Parathyroid adenoma (tissue), 2 donors: ENCODE measurements at regions not wholly inside any gene's neighbourhood (a gene's known extent, or its start where the extent isn't known, plus 50 kb on each side); places are given as distances from the start of the nearest gene placed in this dataset.

Source experiments
- H2AFZ ChIP-seq: fragments of 300-600 bp; sonication (generic); one replicate; pipeline ENCODE4 v1.7.0; 2017; ENCODE audit warnings: antibody characterized with exemption, mild to moderate bottlenecking
- H3K27ac ChIP-seq: fragments of 300-600 bp; sonication (generic); one replicate; pipeline ENCODE4 v1.7.0; 2017
- H3K27me3 ChIP-seq: fragments of 300-600 bp; sonication (generic); one replicate; pipeline ENCODE4 v1.7.0; 2017; ENCODE audit warnings: low read length; ENCODE audit not compliant: control insufficient read depth, insufficient read depth
- H3K36me3 ChIP-seq: fragments of 300-600 bp; sonication (generic); one replicate; pipeline ENCODE4 v1.7.0; 2017; ENCODE audit warnings: low read length; ENCODE audit not compliant: control insufficient read depth, insufficient read depth
- H3K4me1 ChIP-seq: fragments of 300-600 bp; sonication (generic); one replicate; pipeline ENCODE4 v1.7.0; 2017; ENCODE audit warnings: control low read depth
- H3K4me2 ChIP-seq: fragments of 300-600 bp; sonication (generic); one replicate; pipeline ENCODE4 v1.7.0; 2017; ENCODE audit warnings: low read length
- H3K4me3 ChIP-seq: fragments of 300-600 bp; sonication (generic); one replicate; pipeline ENCODE4 v1.7.0; 2017; ENCODE audit warnings: low read depth, low read length
- H3K79me2 ChIP-seq: fragments of 300-600 bp; sonication (generic); one replicate; pipeline ENCODE4 v1.7.0; 2017; ENCODE audit warnings: control low read depth
- H3K9ac ChIP-seq: fragments of 300-600 bp; sonication (generic); one replicate; pipeline ENCODE4 v1.7.0; 2017; ENCODE audit warnings: mild to moderate bottlenecking
- H3K9me3 ChIP-seq: fragments of 300-600 bp; sonication (generic); one replicate; pipeline ENCODE4 v1.7.0; 2017; ENCODE audit warnings: low read length; ENCODE audit not compliant: control insufficient read depth
- CTCF ChIP-seq: fragments of 300-600 bp; sonication (generic); IDR thresholded peaks from one replicate; pipeline ENCODE4 v1.7.0; 2017; ENCODE audit warnings: antibody characterized with exemption, mild to moderate bottlenecking
- donor health status: primary hyperparathyroidism.

- Histone ChIP-seq H3K9ac (no peak overlapping the region), H3K4me1 (no peaks in the 10 kb centered on the region), H3K27me3 (no peaks in the 10 kb centered on the region), H2AFZ (peak overlapping the region; percentile 58), H3K4me3 (peak overlapping the region; percentile 46), H3K79me2 (no peaks in the 10 kb centered on the region), H3K9me3 (no peaks in the 10 kb centered on the region), H3K36me3 (no peaks in the 10 kb centered on the region), H3K4me2 (peak overlapping the region; percentile 76), H3K27ac (no peak overlapping the region)
- TF ChIP-seq CTCF = no peak
These were observed 649.6 kb upstream of the DIPK2B start for GRCh38 chrX:45850197-45850774.

GRCh38 chrX:45849261-45849862, 648.7 kb upstream of the DIPK2B start:
- no peaks in the 10 kb centered on the region for H3K36me3 ChIP-seq
- no peaks in the 10 kb centered on the region for H3K27me3 ChIP-seq
- H2AFZ ChIP-seq = no peak overlapping the region
- no peak for TF ChIP-seq CTCF
- H3K9me3 ChIP-seq = no peaks in the 10 kb centered on the region
- H3K27ac ChIP-seq = no peak overlapping the region
- no peak overlapping the region for H3K4me2 ChIP-seq
- peak overlapping the region; percentile 5 for H3K4me3 ChIP-seq
- no peak overlapping the region for H3K9ac ChIP-seq
- H3K4me1 ChIP-seq = no peaks in the 10 kb centered on the region
- H3K79me2 ChIP-seq = no peaks in the 10 kb centered on the region

GRCh38 chrX:45847961-45848360, 647.3 kb upstream of the DIPK2B start:
- Histone ChIP-seq H3K9me3 (no peaks in the 10 kb centered on the region), H3K27ac (no peak overlapping the region)

GRCh38 chrX:45846328-45846727, 645.7 kb upstream of the DIPK2B start:
- Histone ChIP-seq H3K4me1 (no peaks in the 10 kb centered on the region), H2AFZ (no peak overlapping the region), H3K27ac (no peak overlapping the region), H3K4me2 (no peak overlapping the region), H3K79me2 (no peaks in the 10 kb centered on the region), H3K27me3 (no peaks in the 10 kb centered on the region), H3K9me3 (no peaks in the 10 kb centered on the region), H3K4me3 (no peak overlapping the region), H3K9ac (no peak overlapping the region), H3K36me3 (no peaks in the 10 kb centered on the region)
- no peak for TF ChIP-seq CTCF

More at GRCh38 chrX:45847961-45848360, 647.3 kb upstream of the DIPK2B start:
- H3K9ac ChIP-seq = no peak overlapping the region
- no peak overlapping the region for H3K4me3 ChIP-seq
- H3K4me2 ChIP-seq = no peak overlapping the region
- no peaks in the 10 kb centered on the region for H3K79me2 ChIP-seq
- no peak overlapping the region for H2AFZ ChIP-seq
- H3K36me3 ChIP-seq = no peaks in the 10 kb centered on the region
- H3K27me3 ChIP-seq = no peaks in the 10 kb centered on the region
- no peaks in the 10 kb centered on the region for H3K4me1 ChIP-seq
- TF ChIP-seq CTCF = no peak

- Histone ChIP-seq H3K4me3 (no peak overlapping the region), H3K4me2 (no peak overlapping the region), H3K9ac (no peak overlapping the region), H3K36me3 (no peaks in the 10 kb centered on the region), H2AFZ (no peak overlapping the region), H3K79me2 (no peaks in the 10 kb centered on the region), H3K27ac (no peak overlapping the region), H3K27me3 (no peaks in the 10 kb centered on the region), H3K9me3 (no peaks in the 10 kb centered on the region), H3K4me1 (no peaks in the 10 kb centered on the region)
- TF ChIP-seq CTCF = no peak
These were observed 644.5 kb upstream of the DIPK2B start for GRCh38 chrX:45845142-45845541.
